HCT116 (cell line): ENCODE measurements at regions not wholly inside any gene's neighbourhood (a gene's known extent, or its start where the extent isn't known, plus 50 kb on each side); places are given as distances from the start of the nearest gene placed in this dataset.

Experiments used
- ATAC-seq: fragments of 200-7000 bp; cut with Tn5 transposase; 2 replicates; pipeline ENCODE4 v1.9.1; 2020; ENCODE audit warnings: mild to moderate bottlenecking, moderate library complexity
- BruUV-seq: library from RNA; stranded (reverse); fragments of 400-500 nt; replicated peaks from 2 replicates; lab custom pipeline; 2021; lab: Mats Ljungman, UMichigan
- CTCF ChIA-PET: fragments of 300-600 bp; sonication (Branson Sonifier 250); formaldehyde crosslinking; loops from one replicate; lab custom pipeline; 2021; ENCODE audit warnings: antibody characterized with exemption; lab: Charles Lee
- POLR2A ChIA-PET: fragments of 300-600, 350-600 bp; sonication (Branson Sonifier 250); formaldehyde crosslinking; loops from one replicate; lab custom pipeline; 2021; ENCODE audit warnings: antibody characterized with exemption; lab: Charles Lee
- RAD21 ChIA-PET, 2 experiments: fragments of 300-600 bp; sonication (Branson Sonifier 250); formaldehyde crosslinking; loops; one replicate each; lab custom pipeline; 2023; ENCODE audit warnings: low total read pairs in 2 of 2; ENCODE audit not compliant: uncharacterized antibody in 2 of 2, unreplicated experiment in 2 of 2, low non-redundant PET in 1 of 2; lab: Charles Lee
- DNase-seq: peaks from one replicate; pipeline ENCODE4 v3.0.0-alpha.2; 2010; ENCODE audit warnings: low read depth, low spot score
- H2AFZ ChIP-seq: fragments of 200-600 bp; shearing (Covaris generic), sonication (generic); 2 replicates; pipeline ENCODE4 v1.6.1; 2017; ENCODE audit warnings: low read depth, mixed run types, mixed read lengths, antibody characterized with exemption, low read length; ENCODE audit not compliant: poor library complexity, severe bottlenecking
- H3K27ac ChIP-seq: 2 replicates; pipeline ENCODE4 v1.5.1; 2012; ENCODE audit warnings: low read depth, low read length
- H3K27me3 ChIP-seq: fragments of 200-600 bp; sonication (generic); 2 replicates; pipeline ENCODE4 v1.6.1; 2016; ENCODE audit warnings: mixed run types, low read length, mixed read lengths; ENCODE audit not compliant: insufficient read depth
- H3K36me3 ChIP-seq, 2 experiments: fragments of 200-500 bp in 1 of 2; fragments of 200-600 bp in 1 of 2; sonication (Bioruptor generic) in 1 of 2; sonication (generic) in 1 of 2; 2 replicates each; pipeline versions ENCODE4 v1.5.1 to v1.6.1; 2014 to 2016; ENCODE audit warnings: low read length in 2 of 2, inconsistent platforms in 1 of 2, mixed read lengths in 1 of 2, mixed run types in 1 of 2; ENCODE audit not compliant: insufficient read depth in 2 of 2, control insufficient read depth in 1 of 2
- H3K4me1 ChIP-seq, 2 experiments: fragments of 200-600 bp in 1 of 2; sonication (generic) in 1 of 2; 2 replicates each; pipeline versions ENCODE4 v1.5.1 to v1.6.1; 2012 to 2017; ENCODE audit warnings: low read length in 2 of 2, inconsistent platforms in 1 of 2, mild to moderate bottlenecking in 1 of 2, mixed read lengths in 1 of 2, mixed run types in 1 of 2, moderate library complexity in 1 of 2; ENCODE audit not compliant: insufficient read depth in 2 of 2, control insufficient read depth in 1 of 2
- H3K4me2 ChIP-seq: fragments of 200-600 bp; sonication (generic); 2 replicates; pipeline ENCODE4 v1.6.1; 2017; ENCODE audit warnings: mixed run types, low read length, mixed read lengths
- H3K4me3 ChIP-seq, 2 experiments: fragments of 200-600 bp in 1 of 2; sonication (generic) in 1 of 2; replicated peaks in 1 of 2; 2 replicates each; pipeline ENCODE4 v1.5.1; 2011 to 2016; ENCODE audit warnings: low read length in 2 of 2, control low read depth in 1 of 2, low read depth in 1 of 2, mild to moderate bottlenecking in 1 of 2, mixed read lengths in 1 of 2, mixed run types in 1 of 2
- H3K79me2 ChIP-seq: fragments of 200-600 bp; sonication (generic); 2 replicates; pipeline ENCODE4 v1.6.1; 2017; ENCODE audit warnings: mild to moderate bottlenecking, mixed run types, low read length, moderate library complexity, mixed read lengths; ENCODE audit not compliant: insufficient read depth
- H3K9ac ChIP-seq: fragments of 200-600 bp; sonication (generic); 2 replicates; pipeline ENCODE4 v1.6.1; 2016; ENCODE audit warnings: low read length, mixed read lengths
- H3K9me2 ChIP-seq: fragments of 200-600 bp; sonication (generic), shearing (Covaris generic); 2 replicates; pipeline ENCODE4 v1.6.1; 2017; ENCODE audit warnings: mixed run types, mild to moderate bottlenecking, moderate library complexity; ENCODE audit not compliant: insufficient read depth
- H3K9me3 ChIP-seq, 2 experiments: fragments of 200-500 bp in 1 of 2; fragments of 200-600 bp in 1 of 2; sonication (Bioruptor generic) in 1 of 2; sonication (generic) in 1 of 2; 2 replicates each; pipeline ENCODE4 v1.6.1; 2014 to 2017; ENCODE audit warnings: low read length in 2 of 2, mixed read lengths in 2 of 2, inconsistent platforms in 1 of 2, low read depth in 1 of 2, mild to moderate bottlenecking in 1 of 2, mixed run types in 1 of 2, moderate library complexity in 1 of 2; ENCODE audit not compliant: control insufficient read depth in 1 of 2, insufficient read depth in 1 of 2
- H4K20me1 ChIP-seq: fragments of 200-600 bp; sonication (generic), shearing (Covaris generic); 2 replicates; pipeline ENCODE4 v1.6.1; 2017; ENCODE audit warnings: mixed run types, mild to moderate bottlenecking, moderate library complexity; ENCODE audit not compliant: insufficient read depth
- EGR1 ChIP-seq: IDR thresholded peaks from 2 replicates; pipeline ENCODE4 v1.6.1; 2012; ENCODE audit warnings: low read depth
- ELF1 ChIP-seq: IDR thresholded peaks from 2 replicates; pipeline ENCODE4 v1.6.1; 2012; ENCODE audit warnings: low read depth, borderline replicate concordance
- EZH2 ChIP-seq: fragments of 200-600 bp; sonication (generic); IDR thresholded peaks from 2 replicates; pipeline ENCODE4 v1.6.1; 2017; ENCODE audit warnings: antibody characterized with exemption, mixed run types
- FOSL1 ChIP-seq: IDR thresholded peaks from 2 replicates; pipeline ENCODE4 v1.6.1; 2012; ENCODE audit warnings: low read depth
- JUND ChIP-seq: IDR thresholded peaks from 2 replicates; pipeline ENCODE4 v1.6.1; 2012
- SIN3A ChIP-seq: IDR thresholded peaks from 2 replicates; pipeline ENCODE4 v1.6.1; 2012; ENCODE audit warnings: low read depth
- SRF ChIP-seq: IDR thresholded peaks from 2 replicates; pipeline ENCODE4 v1.6.1; 2012; ENCODE audit warnings: low read depth
- ZFX ChIP-seq: fragments of 450-650 bp; IDR thresholded peaks from 2 replicates; pipeline ENCODE4 v1.6.1; 2017
- ZNF274 ChIP-seq: fragments of 200-500 bp; sonication (Bioruptor generic); IDR thresholded peaks from 2 replicates; pipeline ENCODE4 v1.6.1; 2014; ENCODE audit warnings: mild to moderate bottlenecking, low read depth, low read length, inconsistent platforms
- intact Hi-C: fragments of 100-400 bp; cut with micrococcal nuclease; formaldehyde crosslinking; loops from 2 replicates; pipeline ENCODE4 v1.10.0; 2022
- TF ChIP-seq, protein P1 (sequence below), 3 experiments: fragments of 200-600 bp in 1 of 3; sonication (generic) in 1 of 3; IDR thresholded peaks in 2 of 3; conservative IDR thresholded peaks in 1 of 3; 2 replicates each; pipeline ENCODE4 v1.5.1; 2012 to 2017; ENCODE audit warnings: low read depth in 2 of 3, low read length in 2 of 3, antibody characterized with exemption in 1 of 3, borderline replicate concordance in 1 of 3, control low read depth in 1 of 3, mild to moderate bottlenecking in 1 of 3, mixed read lengths in 1 of 3, mixed run types in 1 of 3, moderate library complexity in 1 of 3; ENCODE audit not compliant: insufficient read depth in 1 of 3
- TF ChIP-seq, protein P2 (sequence below): IDR thresholded peaks from 2 replicates; pipeline ENCODE4 v1.6.1; 2012

DNA sequence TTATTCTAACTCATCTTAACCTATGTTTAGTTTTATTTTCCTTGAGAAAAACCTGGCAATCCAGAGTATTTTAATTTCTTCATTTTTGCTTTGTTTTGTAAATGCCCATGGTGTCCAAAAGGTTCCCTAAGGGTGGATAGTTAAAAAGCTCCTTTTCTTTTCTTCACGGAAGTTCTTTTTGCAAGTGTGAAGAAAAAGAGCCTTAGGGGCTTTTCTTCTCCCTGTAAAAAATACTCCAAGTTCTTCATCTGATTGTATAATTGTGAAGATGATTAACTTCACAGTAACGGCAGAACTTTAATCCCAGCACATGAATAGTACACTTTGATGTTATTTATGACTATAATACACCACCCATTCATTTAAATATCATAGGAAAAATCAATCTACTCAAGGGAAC, 530.2 kb upstream of the LINC00305 start:
- TF ChIP-seq, protein P1, sequence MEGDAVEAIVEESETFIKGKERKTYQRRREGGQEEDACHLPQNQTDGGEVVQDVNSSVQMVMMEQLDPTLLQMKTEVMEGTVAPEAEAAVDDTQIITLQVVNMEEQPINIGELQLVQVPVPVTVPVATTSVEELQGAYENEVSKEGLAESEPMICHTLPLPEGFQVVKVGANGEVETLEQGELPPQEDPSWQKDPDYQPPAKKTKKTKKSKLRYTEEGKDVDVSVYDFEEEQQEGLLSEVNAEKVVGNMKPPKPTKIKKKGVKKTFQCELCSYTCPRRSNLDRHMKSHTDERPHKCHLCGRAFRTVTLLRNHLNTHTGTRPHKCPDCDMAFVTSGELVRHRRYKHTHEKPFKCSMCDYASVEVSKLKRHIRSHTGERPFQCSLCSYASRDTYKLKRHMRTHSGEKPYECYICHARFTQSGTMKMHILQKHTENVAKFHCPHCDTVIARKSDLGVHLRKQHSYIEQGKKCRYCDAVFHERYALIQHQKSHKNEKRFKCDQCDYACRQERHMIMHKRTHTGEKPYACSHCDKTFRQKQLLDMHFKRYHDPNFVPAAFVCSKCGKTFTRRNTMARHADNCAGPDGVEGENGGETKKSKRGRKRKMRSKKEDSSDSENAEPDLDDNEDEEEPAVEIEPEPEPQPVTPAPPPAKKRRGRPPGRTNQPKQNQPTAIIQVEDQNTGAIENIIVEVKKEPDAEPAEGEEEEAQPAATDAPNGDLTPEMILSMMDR (IDR thresholded peaks at IDR 0.05 in 2 of 3, conservative IDR thresholded peaks at IDR 0.05 in 1 of 3; ENCODE audit: borderline replicate concordance in 1 of 3, insufficient read depth in 1 of 3, low read depth in 2 of 3, low read length in 2 of 3): no peak
- no peak for TF ChIP-seq JUND
- no peak for TF ChIP-seq ZNF274
- TF ChIP-seq ELF1: no peak
- TF ChIP-seq SRF: no peak
- no peak for TF ChIP-seq SIN3A
- H3K27me3 ChIP-seq: no peaks in the 10 kb centered on the region
- ChIA-PET CTCF (no interaction called here), POLR2A (no interaction called here), RAD21 (no interaction called here)
- H2AFZ ChIP-seq: no peak overlapping the region
- intact Hi-C loops: no loop called here
- H3K9ac ChIP-seq: no peak overlapping the region
- H3K9me3 ChIP-seq: peaks cover 0 to 20% of the 10 kb centered on the region in 2 experiments; a peak in 2 of 4 replicates
- no TSS peak for BruUV-seq
- no peaks in the 10 kb centered on the region for H3K79me2 ChIP-seq
- no peaks in the 10 kb centered on the region for H3K4me1 ChIP-seq
- H3K9me2 ChIP-seq: no peaks in the 10 kb centered on the region
- H3K4me2 ChIP-seq: no peak overlapping the region
- ATAC-seq: no peak
- H3K27ac ChIP-seq: no peak overlapping the region
- no peak overlapping the region for H3K4me3 ChIP-seq
- H3K36me3 ChIP-seq: no peaks in the 10 kb centered on the region
- no peaks in the 10 kb centered on the region for H4K20me1 ChIP-seq
- DNase-seq: no peak

GRCh38 chr18:64678048-64678447, 529.2 kb upstream of the LINC00305 start:
- Histone ChIP-seq H3K9me3 (peaks cover 3 to 21% of the 10 kb centered on the region in 2 experiments; a peak in 2 of 4 replicates), H2AFZ (no peak overlapping the region), H4K20me1 (no peaks in the 10 kb centered on the region), H3K9ac (no peak overlapping the region), H3K9me2 (no peaks in the 10 kb centered on the region), H3K4me1 (no peaks in the 10 kb centered on the region), H3K36me3 (no peaks in the 10 kb centered on the region), H3K4me2 (no peak overlapping the region), H3K27ac (no peak overlapping the region), H3K4me3 (no peak overlapping the region), H3K79me2 (no peaks in the 10 kb centered on the region), H3K27me3 (no peaks in the 10 kb centered on the region)
- ChIA-PET CTCF (no interaction called here), RAD21 (no interaction called here), POLR2A (no interaction called here)
- intact Hi-C loops: no loop called here
- no peak for DNase-seq
- no TSS peak for BruUV-seq
- TF ChIP-seq EGR1 (no peak), SRF (no peak), EZH2 (no peak), ZFX (no peak), FOSL1 (no peak)
- TF ChIP-seq, protein P2, sequence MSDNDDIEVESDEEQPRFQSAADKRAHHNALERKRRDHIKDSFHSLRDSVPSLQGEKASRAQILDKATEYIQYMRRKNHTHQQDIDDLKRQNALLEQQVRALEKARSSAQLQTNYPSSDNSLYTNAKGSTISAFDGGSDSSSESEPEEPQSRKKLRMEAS: no peak
- no peak for ATAC-seq
